ENCODE measurements at regions not wholly inside any gene's neighbourhood (a gene's known extent, or its start where the extent isn't known, plus 50 kb on each side); places are given as distances from the start of the nearest gene placed in this dataset.

- Histone ChIP-seq H3K4me3 (replicated peaks in 1 of 3; ENCODE audit: low read depth in 2 of 3, low read length in 3 of 3) (no peak overlapping the region), H2AFZ (ENCODE audit: insufficient read depth, low read depth, low read length, poor library complexity, severe bottlenecking) (no peak overlapping the region), H3K27ac (ENCODE audit: low read depth in 1 of 2, low read length in 2 of 2) (no peak overlapping the region), H3K36me3 (replicated peaks in 1 of 2; ENCODE audit: control insufficient read depth in 1 of 2, insufficient read depth in 2 of 2, low read length in 2 of 2) (no peaks in the 10 kb centered on the region), H3K79me2 (ENCODE audit: insufficient read depth, low read length) (no peaks in the 10 kb centered on the region), H3K9me3 (replicated peaks in 1 of 2; ENCODE audit: control insufficient read depth in 1 of 2, insufficient read depth in 1 of 2, low read length in 2 of 2) (no peaks in the 10 kb centered on the region), H3K4me2 (replicated peaks; ENCODE audit: extremely low read depth, low read length, poor library complexity, severe bottlenecking) (no peak overlapping the region), H3K27me3 (ENCODE audit: control insufficient read depth in 2 of 2, insufficient read depth in 2 of 2, low read length in 2 of 2) (no peaks in the 10 kb centered on the region), H4K20me1 (ENCODE audit: insufficient read depth, low read length) (no peaks in the 10 kb centered on the region), H3K9ac (ENCODE audit: insufficient read depth, low read length, poor library complexity, severe bottlenecking) (no peak overlapping the region), H3K4me1 (ENCODE audit: control insufficient read depth in 1 of 2, insufficient read depth in 2 of 2, low read length in 2 of 2) (no peaks in the 10 kb centered on the region)
- DNase-seq = no peak
- Mint-ChIP-seq H3K9me3 (peaks cover 0 to 4% (median 0%) of the 10 kb centered on the region in 7 donors), H3K27me3 (ENCODE audit: low read depth in 3 of 3) (peaks cover 0 to 1% (median 0%) of the 10 kb centered on the region in 3 donors), H3K27ac (no peak overlapping the region), H3K4me3 (no peak overlapping the region), H3K36me3 (no peaks in the 10 kb centered on the region), H3K4me1 (no peaks in the 10 kb centered on the region)
- 100% methylated on average over 1 of the region's 3 CpGs for WGBS (ENCODE audit: insufficient coverage)
- no peak for TF ChIP-seq CTCF (IDR thresholded peaks at IDR 0.05)
- intact Hi-C loops (cut with micrococcal nuclease) = no loop called here
These were observed 121.6 kb downstream of the CASP12 start for GRCh38 chr11:104776501-104777170.

GRCh38 chr11:104774578-104774977 is 123.7 kb downstream of the CASP12 start:
- no peak overlapping the region for H3K27ac Mint-ChIP-seq
- no peak overlapping the region for H3K4me3 Mint-ChIP-seq

More at GRCh38 chr11:104774578-104774977, 123.7 kb downstream of the CASP12 start:
- Histone ChIP-seq H3K4me2 (replicated peaks; ENCODE audit: extremely low read depth, low read length, poor library complexity, severe bottlenecking) (no peak overlapping the region), H2AFZ (ENCODE audit: insufficient read depth, low read depth, low read length, poor library complexity, severe bottlenecking) (no peak overlapping the region), H3K4me1 (ENCODE audit: control insufficient read depth in 1 of 2, insufficient read depth in 2 of 2, low read length in 2 of 2) (no peaks in the 10 kb centered on the region), H3K27me3 (ENCODE audit: control insufficient read depth in 2 of 2, insufficient read depth in 2 of 2, low read length in 2 of 2) (no peaks in the 10 kb centered on the region), H3K36me3 (replicated peaks in 1 of 2; ENCODE audit: control insufficient read depth in 1 of 2, insufficient read depth in 2 of 2, low read length in 2 of 2) (no peaks in the 10 kb centered on the region), H3K4me3 (replicated peaks in 1 of 3; ENCODE audit: low read depth in 2 of 3, low read length in 3 of 3) (no peak overlapping the region), H3K27ac (ENCODE audit: low read depth in 1 of 2, low read length in 2 of 2) (no peak overlapping the region), H3K9ac (ENCODE audit: insufficient read depth, low read length, poor library complexity, severe bottlenecking) (no peak overlapping the region), H3K79me2 (ENCODE audit: insufficient read depth, low read length) (no peaks in the 10 kb centered on the region), H3K9me3 (replicated peaks in 1 of 2; ENCODE audit: control insufficient read depth in 1 of 2, insufficient read depth in 1 of 2, low read length in 2 of 2) (no peaks in the 10 kb centered on the region), H4K20me1 (ENCODE audit: insufficient read depth, low read length) (no peaks in the 10 kb centered on the region)
- no peaks in the 10 kb centered on the region for H3K27me3 Mint-ChIP-seq (ENCODE audit: low read depth in 3 of 3)
- H3K9me3 Mint-ChIP-seq = peaks cover 0 to 4% (median 0%) of the 10 kb centered on the region in 7 donors
- H3K4me1 Mint-ChIP-seq = no peaks in the 10 kb centered on the region
- no peaks in the 10 kb centered on the region for H3K36me3 Mint-ChIP-seq
- intact Hi-C loops (cut with micrococcal nuclease) = no loop called here
- DNase-seq = no peak
- WGBS (ENCODE audit: insufficient coverage) = no CpG with 5 or more reads among the region's 2 CpGs
- TF ChIP-seq CTCF (IDR thresholded peaks at IDR 0.05) = no peak

Data from CD14-positive monocyte (primary cell).